DND-41 (cell line): ENCODE measurements at regions not wholly inside any gene's neighbourhood (a gene's known extent, or its start where the extent isn't known, plus 50 kb on each side); places are given as distances from the start of the nearest gene placed in this dataset.

Source experiments
- CTCF ChIP-seq: IDR thresholded peaks from 2 replicates; pipeline ENCODE4 v1.5.1; 2012; ENCODE audit warnings: borderline replicate concordance, low read length, moderate library complexity, mild to moderate bottlenecking; ENCODE audit not compliant: poor library complexity, severe bottlenecking; ENCODE audit errors: extremely low read depth
- EZH2 ChIP-seq: IDR thresholded peaks from 3 replicates; pipeline ENCODE4 v1.6.1; 2012; ENCODE audit warnings: borderline replicate concordance, low read depth, mild to moderate bottlenecking, moderate library complexity, low read length, inconsistent platforms; ENCODE audit not compliant: severe bottlenecking

DNA sequence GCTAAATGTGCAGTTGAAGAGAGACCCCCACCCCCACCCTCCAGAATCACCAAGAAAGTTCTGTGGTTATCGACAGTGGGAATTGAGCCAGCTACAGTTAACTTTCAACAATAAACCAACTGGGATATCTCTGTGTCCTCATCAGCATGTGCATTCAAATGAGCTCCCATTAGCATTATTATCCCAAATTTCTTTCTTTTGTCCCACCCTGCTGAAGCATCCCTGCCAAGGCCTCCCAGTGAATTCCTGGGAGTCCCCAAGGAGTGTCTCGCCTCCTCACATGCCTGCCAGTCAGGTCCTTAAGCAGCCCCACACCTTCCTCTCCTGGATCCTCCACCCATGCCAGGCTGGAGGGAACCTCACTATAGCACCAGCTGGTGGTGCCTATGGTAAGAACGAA is 422.1 kb upstream of the HNRNPA3 start:
- no peak for TF ChIP-seq CTCF
- TF ChIP-seq EZH2: no peak
